ENCODE measurements at regions not wholly inside any gene's neighbourhood (a gene's known extent, or its start where the extent isn't known, plus 50 kb on each side); places are given as distances from the start of the nearest gene placed in this dataset.

DNA sequence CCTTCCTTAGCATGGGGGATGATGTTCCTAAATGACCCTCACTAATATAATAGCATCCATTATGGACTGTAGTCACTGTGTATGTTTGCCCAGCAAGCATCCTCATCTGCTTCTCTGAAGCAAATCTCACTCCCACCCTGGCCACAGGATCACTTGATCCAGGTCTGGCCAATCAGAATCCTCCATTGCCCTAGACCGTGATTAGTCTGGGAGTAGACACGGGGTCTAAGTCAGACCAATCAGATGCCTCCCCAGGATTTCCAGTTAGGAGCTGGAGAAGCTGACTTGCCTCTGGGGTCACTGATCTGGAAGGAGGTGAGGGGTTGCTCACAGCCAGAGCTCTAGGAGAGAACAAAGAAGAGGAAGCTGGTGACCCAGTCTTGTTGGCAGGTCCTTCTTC, 153.9 kb downstream of the DHX35 start:
- Histone ChIP-seq H3K27me3 (ENCODE audit: control insufficient read depth, insufficient read depth, low read length) (peaks cover 5% of the 10 kb centered on the region), H3K36me3 (ENCODE audit: control insufficient read depth, insufficient read depth, low read length) (no peaks in the 10 kb centered on the region), H3K9ac (ENCODE audit: low read depth, low read length) (no peak overlapping the region), H3K9me3 (ENCODE audit: control insufficient read depth, insufficient read depth, low read length) (peaks cover 4% of the 10 kb centered on the region), H3K4me3 (ENCODE audit: low read depth, low read length) (no peak overlapping the region), H3K4me1 (ENCODE audit: control insufficient read depth, insufficient read depth, low read length) (peaks cover 6% of the 10 kb centered on the region)

DNA sequence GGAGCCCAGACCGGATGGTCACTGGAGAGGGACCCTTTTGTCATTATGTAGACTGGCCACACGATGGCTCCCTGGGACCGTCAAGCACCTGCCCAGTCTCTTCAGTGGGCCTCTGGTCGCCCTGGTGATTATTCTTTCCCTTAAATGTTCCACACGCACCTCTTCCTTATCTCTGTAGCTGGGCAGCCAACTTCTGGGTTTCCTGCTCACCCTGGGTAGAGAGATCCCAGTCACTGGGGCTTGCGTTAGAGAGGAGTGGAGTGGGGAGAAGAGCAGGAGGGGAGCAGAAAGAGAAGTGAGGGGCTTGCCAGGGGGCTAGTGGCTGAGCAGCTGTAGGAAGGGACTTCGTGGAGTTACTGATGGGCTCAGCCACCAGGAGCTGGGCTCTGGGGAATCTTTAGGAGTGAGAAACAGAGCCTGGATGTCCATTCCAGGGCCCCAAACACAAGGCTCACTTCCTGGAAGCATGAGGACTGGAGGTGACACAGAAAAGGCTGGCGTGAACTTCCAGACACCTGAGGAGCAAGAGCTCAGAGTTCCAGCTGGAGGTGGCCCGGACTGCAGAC, 150.1 kb downstream of the DHX35 start:
- Histone ChIP-seq H3K9me3 (ENCODE audit: control insufficient read depth, insufficient read depth, low read length) (no peaks in the 10 kb centered on the region), H3K36me3 (ENCODE audit: control insufficient read depth, insufficient read depth, low read length) (no peaks in the 10 kb centered on the region), H3K4me3 (ENCODE audit: low read depth, low read length) (no peak overlapping the region), H3K27me3 (ENCODE audit: control insufficient read depth, insufficient read depth, low read length) (no peaks in the 10 kb centered on the region), H3K4me1 (ENCODE audit: control insufficient read depth, insufficient read depth, low read length) (peaks cover 12% of the 10 kb centered on the region), H3K9ac (ENCODE audit: low read depth, low read length) (peak overlapping the region; percentile 29)

DNA sequence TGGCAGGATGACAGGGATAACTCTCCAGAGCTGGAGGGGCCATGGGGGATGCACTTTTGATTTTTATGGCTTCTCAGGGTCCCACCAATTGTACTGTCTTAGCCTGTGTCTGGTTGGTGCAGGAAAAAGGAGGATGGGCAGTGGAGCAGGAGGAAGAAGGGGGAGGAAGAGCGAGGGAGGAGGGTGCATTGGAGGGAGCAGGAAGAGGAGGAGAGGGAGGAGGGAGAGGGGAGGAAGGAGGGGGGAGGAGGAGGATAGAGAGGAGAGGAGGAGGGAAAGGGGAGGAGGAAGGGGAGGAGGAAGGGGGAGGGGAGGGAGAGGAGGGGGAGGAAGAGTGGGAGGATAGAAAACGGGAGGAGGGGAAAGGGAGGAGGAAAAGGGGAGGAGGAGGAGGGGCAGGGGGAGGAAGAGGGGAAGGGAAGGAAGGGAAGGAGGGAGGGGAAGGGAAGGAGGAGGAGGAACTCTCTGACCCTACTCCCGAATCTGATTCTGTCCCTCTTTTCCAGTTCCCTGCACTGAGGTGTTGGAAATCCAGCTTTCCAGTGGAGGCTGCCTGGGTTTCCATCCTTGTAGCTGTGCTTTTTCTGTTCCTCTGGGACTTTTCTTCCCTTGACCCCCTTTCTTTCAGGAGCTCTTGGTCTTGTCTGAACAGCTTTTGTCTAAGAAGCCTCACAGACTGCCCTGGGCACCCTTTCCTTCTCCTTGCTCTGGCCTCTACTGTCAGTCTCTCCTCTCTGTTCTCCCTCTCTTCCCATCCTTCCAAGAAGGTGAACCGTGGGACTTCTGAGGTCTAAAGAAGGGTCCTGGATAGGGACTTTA, 149.4 kb downstream of the DHX35 start:
- Histone ChIP-seq H3K4me1 (ENCODE audit: control insufficient read depth, insufficient read depth, low read length) (peaks cover 12% of the 10 kb centered on the region), H3K4me3 (ENCODE audit: low read depth, low read length) (no peak overlapping the region), H3K27me3 (ENCODE audit: control insufficient read depth, insufficient read depth, low read length) (no peaks in the 10 kb centered on the region), H3K36me3 (ENCODE audit: control insufficient read depth, insufficient read depth, low read length) (no peaks in the 10 kb centered on the region), H3K9ac (ENCODE audit: low read depth, low read length) (peak overlapping the region; percentile 24), H3K9me3 (ENCODE audit: control insufficient read depth, insufficient read depth, low read length) (no peaks in the 10 kb centered on the region)

GRCh38 chr20:39110819-39111136, 148.6 kb downstream of the DHX35 start:
- H3K9me3 ChIP-seq (ENCODE audit: control insufficient read depth, insufficient read depth, low read length): no peaks in the 10 kb centered on the region
- H3K36me3 ChIP-seq (ENCODE audit: control insufficient read depth, insufficient read depth, low read length): no peaks in the 10 kb centered on the region
- peaks cover 12% of the 10 kb centered on the region for H3K4me1 ChIP-seq (ENCODE audit: control insufficient read depth, insufficient read depth, low read length)
- no peak overlapping the region for H3K9ac ChIP-seq (ENCODE audit: low read depth, low read length)
- H3K27me3 ChIP-seq (ENCODE audit: control insufficient read depth, insufficient read depth, low read length): no peaks in the 10 kb centered on the region
- H3K4me3 ChIP-seq (ENCODE audit: low read depth, low read length): no peak overlapping the region

GRCh38 chr20:39109933-39110818, 148.0 kb downstream of the DHX35 start:
- H3K9me3 ChIP-seq (ENCODE audit: control insufficient read depth, insufficient read depth, low read length): no peaks in the 10 kb centered on the region
- H3K36me3 ChIP-seq (ENCODE audit: control insufficient read depth, insufficient read depth, low read length): no peaks in the 10 kb centered on the region
- peaks cover 12% of the 10 kb centered on the region for H3K4me1 ChIP-seq (ENCODE audit: control insufficient read depth, insufficient read depth, low read length)
- H3K9ac ChIP-seq (ENCODE audit: low read depth, low read length): no peak overlapping the region
- no peaks in the 10 kb centered on the region for H3K27me3 ChIP-seq (ENCODE audit: control insufficient read depth, insufficient read depth, low read length)
- H3K4me3 ChIP-seq (ENCODE audit: low read depth, low read length): no peak overlapping the region

- H3K4me1 ChIP-seq (ENCODE audit: control insufficient read depth, insufficient read depth, low read length): peaks cover 12% of the 10 kb centered on the region
- H3K9me3 ChIP-seq (ENCODE audit: control insufficient read depth, insufficient read depth, low read length): peaks cover 3% of the 10 kb centered on the region
- H3K9ac ChIP-seq (ENCODE audit: low read depth, low read length): no peak overlapping the region
- no peaks in the 10 kb centered on the region for H3K36me3 ChIP-seq (ENCODE audit: control insufficient read depth, insufficient read depth, low read length)
- no peaks in the 10 kb centered on the region for H3K27me3 ChIP-seq (ENCODE audit: control insufficient read depth, insufficient read depth, low read length)
- no peak overlapping the region for H3K4me3 ChIP-seq (ENCODE audit: low read depth, low read length)
These were observed 146.6 kb downstream of the DHX35 start for GRCh38 chr20:39108746-39109145.

DNA sequence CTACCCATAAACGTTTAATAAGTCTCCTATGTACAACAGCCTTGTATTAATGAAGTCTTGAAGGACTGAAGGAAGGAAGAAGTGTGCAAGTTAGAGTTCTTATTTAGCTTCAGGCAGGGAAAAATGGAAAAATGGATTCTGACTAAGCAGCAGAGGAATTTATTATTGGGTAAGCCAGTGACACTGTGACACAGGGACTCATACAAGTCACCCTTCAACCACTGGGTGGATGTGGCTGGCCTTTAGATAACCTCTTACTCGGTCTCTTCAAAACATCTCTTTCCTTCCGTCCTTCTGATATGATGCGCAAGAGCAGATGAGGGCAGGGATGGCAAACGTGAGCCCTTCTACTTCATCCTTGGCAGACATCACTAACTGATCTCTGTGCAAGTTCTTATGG, 145.6 kb downstream of the DHX35 start:
- Histone ChIP-seq H3K9me3 (ENCODE audit: control insufficient read depth, insufficient read depth, low read length) (peaks cover 7% of the 10 kb centered on the region), H3K27me3 (ENCODE audit: control insufficient read depth, insufficient read depth, low read length) (no peaks in the 10 kb centered on the region), H3K4me1 (ENCODE audit: control insufficient read depth, insufficient read depth, low read length) (peaks cover 12% of the 10 kb centered on the region), H3K4me3 (ENCODE audit: low read depth, low read length) (no peak overlapping the region), H3K36me3 (ENCODE audit: control insufficient read depth, insufficient read depth, low read length) (no peaks in the 10 kb centered on the region), H3K9ac (ENCODE audit: low read depth, low read length) (no peak overlapping the region)

DNA sequence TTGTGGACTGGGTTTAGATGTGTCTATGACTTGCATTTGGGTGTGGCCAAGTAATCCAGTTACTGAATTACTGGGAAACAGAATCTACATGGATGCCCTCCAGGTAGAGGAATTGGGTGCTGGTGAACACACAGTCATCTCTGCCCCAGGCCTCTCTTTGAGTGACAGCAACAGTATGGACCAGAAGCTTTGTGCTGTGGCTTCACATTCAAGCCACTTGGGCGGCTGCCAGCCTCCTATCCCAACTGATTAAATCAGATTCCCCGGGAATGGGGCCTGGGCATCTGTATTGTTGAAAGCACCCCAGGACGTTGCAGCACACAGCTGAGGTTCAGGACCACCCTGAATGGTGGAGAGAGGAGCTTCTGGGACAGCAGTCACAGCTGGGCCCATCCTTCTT, 144.6 kb downstream of the DHX35 start:
- Histone ChIP-seq H3K4me1 (ENCODE audit: control insufficient read depth, insufficient read depth, low read length) (peaks cover 10% of the 10 kb centered on the region), H3K4me3 (ENCODE audit: low read depth, low read length) (no peak overlapping the region), H3K27me3 (ENCODE audit: control insufficient read depth, insufficient read depth, low read length) (no peaks in the 10 kb centered on the region), H3K36me3 (ENCODE audit: control insufficient read depth, insufficient read depth, low read length) (no peaks in the 10 kb centered on the region), H3K9ac (ENCODE audit: low read depth, low read length) (no peak overlapping the region), H3K9me3 (ENCODE audit: control insufficient read depth, insufficient read depth, low read length) (peaks cover 7% of the 10 kb centered on the region)

GRCh38 chr20:39105551-39105950, 143.4 kb downstream of the DHX35 start:
- Histone ChIP-seq H3K4me1 (ENCODE audit: control insufficient read depth, insufficient read depth, low read length) (peaks cover 2% of the 10 kb centered on the region), H3K4me3 (ENCODE audit: low read depth, low read length) (no peak overlapping the region), H3K9ac (ENCODE audit: low read depth, low read length) (no peak overlapping the region), H3K36me3 (ENCODE audit: control insufficient read depth, insufficient read depth, low read length) (no peaks in the 10 kb centered on the region), H3K27me3 (ENCODE audit: control insufficient read depth, insufficient read depth, low read length) (no peaks in the 10 kb centered on the region), H3K9me3 (ENCODE audit: control insufficient read depth, insufficient read depth, low read length) (peaks cover 7% of the 10 kb centered on the region)

GRCh38 chr20:39103732-39104131, 141.6 kb downstream of the DHX35 start:
- H3K4me1 ChIP-seq (ENCODE audit: control insufficient read depth, insufficient read depth, low read length): no peaks in the 10 kb centered on the region
- H3K9me3 ChIP-seq (ENCODE audit: control insufficient read depth, insufficient read depth, low read length): peaks cover 7% of the 10 kb centered on the region
- H3K36me3 ChIP-seq (ENCODE audit: control insufficient read depth, insufficient read depth, low read length): no peaks in the 10 kb centered on the region
- H3K27me3 ChIP-seq (ENCODE audit: control insufficient read depth, insufficient read depth, low read length): no peaks in the 10 kb centered on the region
- H3K4me3 ChIP-seq (ENCODE audit: low read depth, low read length): no peak overlapping the region
- H3K9ac ChIP-seq (ENCODE audit: low read depth, low read length): no peak overlapping the region

GRCh38 chr20:39103305-39103704, 141.2 kb downstream of the DHX35 start:
- H3K4me3 ChIP-seq (ENCODE audit: low read depth, low read length): no peak overlapping the region
- no peaks in the 10 kb centered on the region for H3K36me3 ChIP-seq (ENCODE audit: control insufficient read depth, insufficient read depth, low read length)
- H3K27me3 ChIP-seq (ENCODE audit: control insufficient read depth, insufficient read depth, low read length): no peaks in the 10 kb centered on the region
- H3K9me3 ChIP-seq (ENCODE audit: control insufficient read depth, insufficient read depth, low read length): peaks cover 7% of the 10 kb centered on the region
- no peaks in the 10 kb centered on the region for H3K4me1 ChIP-seq (ENCODE audit: control insufficient read depth, insufficient read depth, low read length)
- H3K9ac ChIP-seq (ENCODE audit: low read depth, low read length): no peak overlapping the region
